Cardiac muscle cell (in vitro differentiated cells and primary cell): ENCODE measurements at regions not wholly inside any gene's neighbourhood (a gene's known extent, or its start where the extent isn't known, plus 50 kb on each side); places are given as distances from the start of the nearest gene placed in this dataset.

Experiments
- DNase-seq, 2 donors: peaks; one replicate each; pipeline versions ENCODE4 v3.0.0 to v3.0.0-alpha.2; 2010 to 2017; ENCODE audit warnings: low read depth in 1 of 2, low spot score in 1 of 2
- H3K27ac ChIP-seq: fragments of 200-600 bp; sonication (generic); 2 replicates; pipeline ENCODE4 v1.5.1; 2016
- H3K27me3 ChIP-seq: fragments of 200-600 bp; sonication (generic); 2 replicates; pipeline ENCODE4 v1.6.0; 2016; ENCODE audit warnings: control low read depth
- H3K36me3 ChIP-seq: fragments of 200-600 bp; sonication (generic); 2 replicates; pipeline ENCODE4 v1.5.1; 2016; ENCODE audit warnings: control low read depth
- H3K4me1 ChIP-seq: fragments of 200-600 bp; sonication (generic); 2 replicates; pipeline ENCODE4 v1.8.1; 2017; ENCODE audit warnings: low read depth, mild to moderate bottlenecking, mixed run types
- H3K4me3 ChIP-seq: fragments of 200-600 bp; sonication (generic); 2 replicates; pipeline ENCODE4 v1.5.1; 2016; ENCODE audit warnings: mild to moderate bottlenecking
- H3K9me3 ChIP-seq: fragments of 200-600 bp; sonication (generic); 2 replicates; pipeline ENCODE4 v1.5.1; 2017; ENCODE audit warnings: low read depth, mild to moderate bottlenecking, control low read depth
- TF ChIP-seq, protein P1 (sequence below): IDR thresholded peaks from 2 replicates; pipeline ENCODE4 v1.5.1; 2012; ENCODE audit warnings: low read depth, mild to moderate bottlenecking, low read length

DNA sequence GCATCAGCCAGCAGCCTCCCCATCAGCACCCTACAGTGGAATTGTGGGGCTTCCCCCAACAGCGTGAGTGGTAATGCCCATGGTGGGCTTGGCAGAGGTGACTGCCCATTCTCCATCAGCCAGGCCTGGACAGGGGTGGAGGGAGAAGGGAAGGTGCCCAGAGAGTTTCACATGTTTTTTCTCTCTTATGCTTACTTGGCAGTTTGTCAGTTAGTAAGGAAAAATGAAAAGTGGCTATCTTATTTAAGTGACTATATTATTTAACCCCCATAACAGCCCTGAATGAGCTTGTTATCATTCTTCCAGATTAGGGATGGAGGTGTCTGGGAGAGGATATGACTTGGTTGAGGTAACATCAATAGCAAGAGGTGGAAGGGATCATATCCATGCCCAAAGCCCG is 921.7 kb downstream of the GRID1 start:
- H3K4me1 ChIP-seq = peaks cover 7% of the 10 kb centered on the region
- H3K27me3 ChIP-seq = no peaks in the 10 kb centered on the region
- TF ChIP-seq, protein P1, sequence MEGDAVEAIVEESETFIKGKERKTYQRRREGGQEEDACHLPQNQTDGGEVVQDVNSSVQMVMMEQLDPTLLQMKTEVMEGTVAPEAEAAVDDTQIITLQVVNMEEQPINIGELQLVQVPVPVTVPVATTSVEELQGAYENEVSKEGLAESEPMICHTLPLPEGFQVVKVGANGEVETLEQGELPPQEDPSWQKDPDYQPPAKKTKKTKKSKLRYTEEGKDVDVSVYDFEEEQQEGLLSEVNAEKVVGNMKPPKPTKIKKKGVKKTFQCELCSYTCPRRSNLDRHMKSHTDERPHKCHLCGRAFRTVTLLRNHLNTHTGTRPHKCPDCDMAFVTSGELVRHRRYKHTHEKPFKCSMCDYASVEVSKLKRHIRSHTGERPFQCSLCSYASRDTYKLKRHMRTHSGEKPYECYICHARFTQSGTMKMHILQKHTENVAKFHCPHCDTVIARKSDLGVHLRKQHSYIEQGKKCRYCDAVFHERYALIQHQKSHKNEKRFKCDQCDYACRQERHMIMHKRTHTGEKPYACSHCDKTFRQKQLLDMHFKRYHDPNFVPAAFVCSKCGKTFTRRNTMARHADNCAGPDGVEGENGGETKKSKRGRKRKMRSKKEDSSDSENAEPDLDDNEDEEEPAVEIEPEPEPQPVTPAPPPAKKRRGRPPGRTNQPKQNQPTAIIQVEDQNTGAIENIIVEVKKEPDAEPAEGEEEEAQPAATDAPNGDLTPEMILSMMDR = no peak
- DNase-seq = no peak
- H3K27ac ChIP-seq = no peak overlapping the region
- no peaks in the 10 kb centered on the region for H3K9me3 ChIP-seq
- no peaks in the 10 kb centered on the region for H3K36me3 ChIP-seq
- no peak overlapping the region for H3K4me3 ChIP-seq

DNA sequence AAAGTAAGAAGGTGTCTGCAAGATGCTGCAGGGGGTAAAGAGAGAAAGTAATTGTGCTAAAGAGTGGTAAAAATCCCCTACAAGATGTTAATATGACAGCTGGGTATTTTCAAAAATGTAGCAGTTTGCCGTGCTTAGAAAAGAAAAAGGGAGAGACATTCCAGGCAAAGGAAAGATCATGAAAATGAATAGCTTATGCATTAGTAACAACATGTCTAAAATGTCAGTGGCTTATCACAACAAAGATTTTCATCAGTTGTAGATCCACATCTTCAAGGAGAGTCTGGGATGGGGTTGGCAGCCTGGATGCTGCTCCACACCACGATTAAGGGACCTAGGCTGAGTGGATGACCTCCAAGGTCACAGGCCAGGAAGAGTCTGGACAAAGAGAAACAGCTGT is 920.9 kb downstream of the GRID1 start:
- Histone ChIP-seq H3K9me3 (no peaks in the 10 kb centered on the region), H3K27ac (no peak overlapping the region), H3K27me3 (no peaks in the 10 kb centered on the region), H3K4me3 (no peak overlapping the region), H3K36me3 (no peaks in the 10 kb centered on the region), H3K4me1 (peaks cover 7% of the 10 kb centered on the region)
- TF ChIP-seq, protein P1 = no peak
- no peak for DNase-seq

DNA sequence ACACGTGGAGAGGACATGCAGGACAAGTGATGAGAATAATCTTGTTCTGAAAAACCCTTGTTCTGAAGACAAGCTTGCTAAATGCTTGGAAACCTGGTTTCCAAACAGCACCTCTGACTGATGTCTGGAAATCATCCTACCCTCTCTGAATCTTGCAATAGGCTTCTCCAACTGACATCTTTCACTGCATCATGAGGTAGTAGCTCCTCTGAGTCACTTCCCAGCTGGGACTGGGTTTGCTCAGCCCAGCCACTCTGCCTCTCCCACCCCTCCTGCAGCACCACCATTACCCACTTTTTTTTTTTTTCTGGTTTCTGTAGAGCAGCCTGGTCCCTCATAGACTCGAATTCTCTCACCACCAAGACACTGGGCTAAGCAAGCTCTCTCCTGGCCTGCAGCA is 919.8 kb downstream of the GRID1 start:
- TF ChIP-seq, protein P1 = no peak
- Histone ChIP-seq H3K36me3 (no peaks in the 10 kb centered on the region), H3K4me1 (peaks cover 7% of the 10 kb centered on the region), H3K27ac (no peak overlapping the region), H3K9me3 (no peaks in the 10 kb centered on the region), H3K4me3 (no peak overlapping the region), H3K27me3 (no peaks in the 10 kb centered on the region)
- DNase-seq = no peak

DNA sequence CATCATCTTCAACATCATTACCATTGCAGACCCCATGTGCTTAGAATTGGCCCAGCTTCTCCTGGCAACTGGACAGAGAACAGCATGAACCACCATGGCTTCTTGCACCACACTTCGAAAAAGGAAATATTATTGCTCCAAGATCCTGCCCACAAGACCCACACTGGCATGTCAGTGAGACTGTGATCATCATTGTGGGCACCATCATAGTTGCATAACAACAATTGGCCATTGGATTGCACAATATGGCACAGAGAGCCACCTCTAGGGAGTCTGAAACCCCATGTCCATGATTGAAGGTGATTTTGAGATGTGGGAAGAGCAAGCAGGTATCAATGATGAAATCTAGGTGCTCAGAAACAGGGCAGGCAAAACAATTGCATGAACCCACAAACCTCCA is 918.9 kb downstream of the GRID1 start:
- H3K9me3 ChIP-seq = no peaks in the 10 kb centered on the region
- no peak for DNase-seq
- no peaks in the 10 kb centered on the region for H3K27me3 ChIP-seq
- no peak overlapping the region for H3K4me3 ChIP-seq
- no peaks in the 10 kb centered on the region for H3K36me3 ChIP-seq
- no peak overlapping the region for H3K27ac ChIP-seq
- H3K4me1 ChIP-seq = peaks cover 7% of the 10 kb centered on the region
- TF ChIP-seq, protein P1 = no peak

DNA sequence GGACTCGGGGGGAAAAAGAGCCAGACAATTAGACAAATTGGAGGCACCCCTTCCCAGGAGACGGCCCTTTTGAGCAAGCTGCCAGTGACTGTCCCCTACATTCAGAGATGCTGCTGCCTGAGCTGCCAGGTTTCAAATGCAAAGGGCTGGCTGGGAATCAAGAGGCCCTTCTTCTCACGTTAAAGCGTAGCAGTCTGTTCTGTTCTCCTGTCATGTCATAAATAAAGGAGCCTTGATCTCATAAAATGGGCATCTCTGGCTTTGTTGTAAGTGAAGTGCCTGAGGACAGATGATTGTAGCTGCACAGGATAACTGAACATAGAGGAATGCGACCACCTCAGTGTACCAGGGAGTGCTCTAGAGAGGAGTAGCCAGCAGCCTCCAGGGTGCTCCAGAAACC is 917.9 kb downstream of the GRID1 start:
- H3K4me1 ChIP-seq = no peaks in the 10 kb centered on the region
- TF ChIP-seq, protein P1 = no peak
- peaks cover 10% of the 10 kb centered on the region for H3K27me3 ChIP-seq
- DNase-seq = no peak
- H3K27ac ChIP-seq = no peak overlapping the region
- no peaks in the 10 kb centered on the region for H3K36me3 ChIP-seq
- no peaks in the 10 kb centered on the region for H3K9me3 ChIP-seq
- no peak overlapping the region for H3K4me3 ChIP-seq

DNA sequence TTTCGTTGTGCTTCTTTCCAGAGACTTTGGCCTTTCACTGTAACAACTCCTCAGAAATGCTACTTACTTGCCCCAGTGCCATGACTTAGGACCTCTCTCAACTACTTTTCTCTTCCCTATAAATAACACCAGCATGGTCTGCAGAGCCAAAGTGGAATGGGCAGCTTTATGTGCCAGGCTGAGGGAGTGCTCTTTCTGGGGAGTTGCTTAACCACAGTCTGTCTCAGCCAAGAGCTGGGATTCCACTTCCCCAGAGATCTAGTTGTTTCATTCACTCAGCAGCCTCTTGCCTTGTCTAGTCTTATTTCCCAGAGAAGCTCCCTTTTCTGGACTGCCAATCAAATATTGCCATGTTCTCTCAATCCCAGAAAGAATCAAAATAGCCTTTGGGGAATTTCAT is 912.2 kb downstream of the GRID1 start:
- Histone ChIP-seq H3K36me3 (no peaks in the 10 kb centered on the region), H3K27me3 (peaks cover 31% of the 10 kb centered on the region), H3K27ac (no peak overlapping the region), H3K4me3 (no peak overlapping the region), H3K4me1 (no peaks in the 10 kb centered on the region), H3K9me3 (no peaks in the 10 kb centered on the region)
- TF ChIP-seq, protein P1 = no peak
- DNase-seq = no peak
